22Rv1 (cell line): ENCODE measurements at regions not wholly inside any gene's neighbourhood (a gene's known extent, or its start where the extent isn't known, plus 50 kb on each side); places are given as distances from the start of the nearest gene placed in this dataset.

Experiments
- ZFX ChIP-seq: fragments of 450-650 bp; IDR thresholded peaks from 2 replicates; pipeline ENCODE4 v1.6.1; 2017; ENCODE audit warnings: antibody characterized with exemption, borderline replicate concordance
- TF ChIP-seq, protein P1 (sequence below): fragments of 450-650 bp; IDR thresholded peaks from 2 replicates; pipeline ENCODE4 v1.5.1; 2017; ENCODE audit warnings: mild to moderate bottlenecking

DNA sequence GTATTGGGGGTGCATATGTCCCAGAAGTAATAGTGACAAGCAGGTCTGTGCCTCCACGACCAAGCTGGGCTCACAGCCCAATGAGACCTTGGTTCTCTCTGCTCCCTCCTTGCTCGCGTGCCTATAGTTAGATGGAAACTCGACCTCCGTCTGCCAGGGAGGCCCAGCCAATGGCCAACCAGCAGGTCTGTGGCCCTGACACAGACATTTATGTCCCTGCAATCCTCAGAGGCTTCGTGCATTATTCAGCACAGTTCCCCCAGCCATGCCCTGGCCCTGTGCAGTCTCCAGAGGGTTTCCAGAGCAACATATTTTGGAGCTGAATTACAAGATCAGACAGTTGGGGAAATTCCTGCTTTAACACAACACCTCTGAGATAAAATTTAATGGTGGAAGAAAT lies 105.1 kb downstream of the UQCRFS1 start:
- TF ChIP-seq, protein P1, sequence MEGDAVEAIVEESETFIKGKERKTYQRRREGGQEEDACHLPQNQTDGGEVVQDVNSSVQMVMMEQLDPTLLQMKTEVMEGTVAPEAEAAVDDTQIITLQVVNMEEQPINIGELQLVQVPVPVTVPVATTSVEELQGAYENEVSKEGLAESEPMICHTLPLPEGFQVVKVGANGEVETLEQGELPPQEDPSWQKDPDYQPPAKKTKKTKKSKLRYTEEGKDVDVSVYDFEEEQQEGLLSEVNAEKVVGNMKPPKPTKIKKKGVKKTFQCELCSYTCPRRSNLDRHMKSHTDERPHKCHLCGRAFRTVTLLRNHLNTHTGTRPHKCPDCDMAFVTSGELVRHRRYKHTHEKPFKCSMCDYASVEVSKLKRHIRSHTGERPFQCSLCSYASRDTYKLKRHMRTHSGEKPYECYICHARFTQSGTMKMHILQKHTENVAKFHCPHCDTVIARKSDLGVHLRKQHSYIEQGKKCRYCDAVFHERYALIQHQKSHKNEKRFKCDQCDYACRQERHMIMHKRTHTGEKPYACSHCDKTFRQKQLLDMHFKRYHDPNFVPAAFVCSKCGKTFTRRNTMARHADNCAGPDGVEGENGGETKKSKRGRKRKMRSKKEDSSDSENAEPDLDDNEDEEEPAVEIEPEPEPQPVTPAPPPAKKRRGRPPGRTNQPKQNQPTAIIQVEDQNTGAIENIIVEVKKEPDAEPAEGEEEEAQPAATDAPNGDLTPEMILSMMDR: no peak
- no peak for TF ChIP-seq ZFX
